ENCODE measurements at regions not wholly inside any gene's neighbourhood (a gene's known extent, or its start where the extent isn't known, plus 50 kb on each side); places are given as distances from the start of the nearest gene placed in this dataset.

GRCh38 chr18:65352186-65352585 lies 398.6 kb upstream of the CDH7 start:
- TF ChIP-seq CTCF (IDR thresholded peaks at IDR 0.05; ENCODE audit: low read depth, low read length, poor library complexity, severe bottlenecking), result no peak
- no peak for TF ChIP-seq EZH2phosphoT487 (IDR thresholded peaks at IDR 0.05; ENCODE audit: borderline replicate concordance, low read length)
